ENCODE measurements at regions not wholly inside any gene's neighbourhood (a gene's known extent, or its start where the extent isn't known, plus 50 kb on each side); places are given as distances from the start of the nearest gene placed in this dataset.
A peak's percentile ranks its signal among the peaks of the same experiment; 100 is the strongest.
"Not testable (repeated sequence)": the region's sequence is repeated elsewhere in the genome, so short reads cannot be mapped to it uniquely, and the experiment has no call there.

- WGBS, 2 donors (ENCODE audit: low coverage in 1 of 2) = 65 to 67% methylated on average over 12 to 15 of the region's 15 CpGs
- Histone ChIP-seq H3K27ac (no peak overlapping the region), H3K9me3 (no peaks in the 10 kb centered on the region), H3K4me3 (no peak overlapping the region), H3K4me1 (peaks cover 11 to 50% (median 44%) of the 10 kb centered on the region in 4 donors), H3K36me3 (no peaks in the 10 kb centered on the region), H3K27me3 (peaks cover 83% of the 10 kb centered on the region)
- intact Hi-C loops (cut with DNase I; ENCODE audit: low total_unique reads) = no loop called here
- no peak for TF ChIP-seq EP300 (IDR thresholded peaks at IDR 0.05; ENCODE audit: low read depth)
- TF ChIP-seq POLR2AphosphoS5 (IDR thresholded peaks at IDR 0.05) = no peak
- TF ChIP-seq POLR2A (IDR thresholded peaks at IDR 0.05) = no peak
- no peak for TF ChIP-seq CTCF (IDR thresholded peaks at IDR 0.05)
- DNase-seq = no peak
- in situ Hi-C loops (cut with MboI; ENCODE audit: low pct_ligation_motif_present in 1 of 4, low pct_unique_long_range_greater_than_20kb in 1 of 4, low sequenced_read_pairs in 3 of 4) = loop anchor here in 2 of 4 donors (25.0 kb wide), 3 partner anchors 123 to 277 kb away; partner anchors contain the start of genes NINL (in 1 of the 2) and ZNF337 (in 1 of the 2)
Observed at GRCh38 chr20:25864326-25864962, 167.8 kb upstream of the ZNF337 start.

- Histone ChIP-seq H3K27me3 (peaks cover 81% of the 10 kb centered on the region), H3K36me3 (no peaks in the 10 kb centered on the region), H3K9me3 (no peaks in the 10 kb centered on the region), H3K4me3 (peak overlapping the region in 3 of 4 donors; percentile 27 to 48 (median 33)), H3K27ac (no peak overlapping the region), H3K4me1 (peaks cover 11 to 50% (median 44%) of the 10 kb centered on the region in 4 donors)
- intact Hi-C loops (cut with DNase I; ENCODE audit: low total_unique reads) = no loop called here
- in situ Hi-C loops (cut with MboI; ENCODE audit: low pct_ligation_motif_present in 1 of 4, low pct_unique_long_range_greater_than_20kb in 1 of 4, low sequenced_read_pairs in 3 of 4) = loop anchor here in 2 of 4 donors (25.0 kb wide), 3 partner anchors 124 to 276 kb away; partner anchors contain the start of genes NINL (in 1 of the 2) and ZNF337 (in 1 of the 2)
- DNase-seq = no peak
- WGBS, 2 donors (ENCODE audit: low coverage in 1 of 2) = 33 to 60% methylated on average over 2 to 18 of the region's 21 CpGs
- TF ChIP-seq POLR2A (IDR thresholded peaks at IDR 0.05) = no peak
- peak in 1 of 5 experiments; percentile 20 for TF ChIP-seq CTCF (IDR thresholded peaks at IDR 0.05)
Observed at GRCh38 chr20:25863536-25864325, 167.1 kb upstream of the ZNF337 start.

GRCh38 chr20:25862967-25863530, 166.4 kb upstream of the ZNF337 start:
- H3K4me3 ChIP-seq = peak overlapping the region; percentile 6 to 48 (median 30)
- in situ Hi-C loops (cut with MboI; ENCODE audit: low pct_ligation_motif_present in 1 of 4, low pct_unique_long_range_greater_than_20kb in 1 of 4, low sequenced_read_pairs in 3 of 4) = loop anchor here in 2 of 4 donors (25.0 kb wide), 3 partner anchors 124 to 276 kb away; partner anchors contain the start of genes NINL (in 1 of the 2) and ZNF337 (in 1 of the 2)
- intact Hi-C loops (cut with DNase I; ENCODE audit: low total_unique reads); H3K9me3 ChIP-seq; H3K27ac ChIP-seq; H3K36me3 ChIP-seq: not testable (repeated sequence)
- DNase-seq = peak; percentile 90
- H3K4me1 ChIP-seq = peaks cover 11 to 49% (median 42%) of the 10 kb centered on the region in 4 donors
- peak in 2 of 5 experiments; percentile 15 to 18 for TF ChIP-seq CTCF (IDR thresholded peaks at IDR 0.05)
- WGBS, 2 donors (ENCODE audit: low coverage in 1 of 2) = 0% methylated on average over 13 of the region's 53 CpGs; no CpG with 5 or more reads in 1 of the 2 donors
- peaks cover 81% of the 10 kb centered on the region for H3K27me3 ChIP-seq

GRCh38 chr20:25860531-25861150, 164.0 kb upstream of the ZNF337 start:
- no peaks in the 10 kb centered on the region for H3K36me3 ChIP-seq
- 56 to 61% methylated on average over 12 to 23 of the region's 23 CpGs for WGBS, 2 donors (ENCODE audit: low coverage in 1 of 2)
- H3K4me3 ChIP-seq = no peak overlapping the region
- intact Hi-C loops (cut with DNase I; ENCODE audit: low total_unique reads) = no loop called here
- no peak overlapping the region for H3K27ac ChIP-seq
- H3K4me1 ChIP-seq = peaks cover 11 to 42% (median 37%) of the 10 kb centered on the region in 4 donors
- H3K27me3 ChIP-seq = peaks cover 60% of the 10 kb centered on the region
- in situ Hi-C loops (cut with MboI; ENCODE audit: low pct_ligation_motif_present in 1 of 4, low pct_unique_long_range_greater_than_20kb in 1 of 4, low sequenced_read_pairs in 3 of 4) = loop anchor here in 2 of 4 donors (25.0 kb wide), 3 partner anchors 127 to 273 kb away; partner anchors contain the start of genes NINL (in 1 of the 2) and ZNF337 (in 1 of the 2)
- DNase-seq = no peak
- TF ChIP-seq EP300 (IDR thresholded peaks at IDR 0.05; ENCODE audit: low read depth) (no peak), POLR2A (IDR thresholded peaks at IDR 0.05) (no peak), CTCF (IDR thresholded peaks at IDR 0.05) (no peak)
- no peaks in the 10 kb centered on the region for H3K9me3 ChIP-seq

Measured in transverse colon (tissue), 4 donors.